HepG2 (cell line): ENCODE measurements at regions not wholly inside any gene's neighbourhood (a gene's known extent, or its start where the extent isn't known, plus 50 kb on each side); places are given as distances from the start of the nearest gene placed in this dataset.

Experiments used
- ATAC-seq: fragments of 200-7000 bp; cut with Tn5 transposase; 3 replicates; pipeline ENCODE4 v1.9.1; 2020; ENCODE audit warnings: mild to moderate bottlenecking, moderate library complexity
- BruUV-seq: library from RNA; stranded (reverse); fragments of 400-500 nt; replicated peaks from 2 replicates; lab custom pipeline; 2021; lab: Mats Ljungman, UMichigan
- CTCF ChIA-PET: fragments of 300-600 bp; formaldehyde crosslinking; extraction: SDS; loops from one replicate; lab custom pipeline; 2021; ENCODE audit warnings: low total read pairs, inconsistent platforms, low intra/inter-chr PET ratio; lab: Yijun Ruan, JAX
- POLR2A ChIA-PET: fragments of 350-600 bp; sonication (Branson Sonifier 250); formaldehyde crosslinking; loops from one replicate; lab custom pipeline; 2020; ENCODE audit warnings: antibody characterized with exemption, inconsistent platforms; lab: Yijun Ruan, JAX
- DNase-seq: peaks from one replicate; pipeline ENCODE4 v3.0.0-alpha.2; 2015; ENCODE audit warnings: low spot score
- FAIRE-seq: peaks from 3 replicates; lab custom pipeline; 2011; peaks lifted over from hg19 to GRCh38; lab: Jason Lieb, UNC
- H2AFZ ChIP-seq: one replicate; pipeline ENCODE4 v1.6.1; 2011; ENCODE audit warnings: low read length, inconsistent platforms
- H3K27ac ChIP-seq: fragments of 300-600 bp; 3 replicates; pipeline ENCODE4 v1.8.0; 2011; ENCODE audit warnings: mixed run types, mild to moderate bottlenecking, mixed read lengths, low read length, inconsistent platforms; ENCODE audit not compliant: insufficient read depth; ENCODE audit errors: extremely low read length
- H3K27me3 ChIP-seq, 2 experiments: fragments of 200-600 bp in 1 of 2; 2 replicates in 1 of 2; 3 replicates in 1 of 2; pipeline versions ENCODE4 v1.6.0 to v1.8.0; 2011; ENCODE audit warnings: low read length in 2 of 2, mild to moderate bottlenecking in 2 of 2, moderate library complexity in 2 of 2, inconsistent platforms in 1 of 2; ENCODE audit not compliant: insufficient read depth in 2 of 2, control insufficient read depth in 1 of 2
- H3K36me3 ChIP-seq, 2 experiments: fragments of 200-600 bp in 1 of 2; replicated peaks in 1 of 2; 2 replicates in 1 of 2; 3 replicates in 1 of 2; pipeline versions ENCODE4 v1.5.1 to v1.8.0; 2011; ENCODE audit warnings: low read length in 2 of 2, inconsistent platforms in 1 of 2; ENCODE audit not compliant: insufficient read depth in 2 of 2, control insufficient read depth in 1 of 2
- H3K4me1 ChIP-seq: 2 replicates; pipeline ENCODE4 v1.5.1; 2012; ENCODE audit warnings: low read length, inconsistent platforms; ENCODE audit not compliant: insufficient read depth
- H3K4me2 ChIP-seq: 2 replicates; pipeline ENCODE4 v1.6.0; 2011; ENCODE audit warnings: low read depth, low read length, inconsistent platforms
- H3K4me3 ChIP-seq, 3 experiments: fragments of 200-600 bp in 1 of 3; sonication (generic), shearing (Covaris generic) in 1 of 3; replicated peaks in 1 of 3; 2 replicates each; pipeline ENCODE4 v1.5.1; 2011 to 2016; ENCODE audit warnings: low read length in 3 of 3, inconsistent platforms in 2 of 3, low read depth in 2 of 3, mild to moderate bottlenecking in 2 of 3, control low read depth in 1 of 3, mixed read lengths in 1 of 3; ENCODE audit not compliant: insufficient read depth in 1 of 3
- H3K79me2 ChIP-seq: one replicate; pipeline ENCODE4 v1.6.1; 2011; ENCODE audit warnings: low read length, inconsistent platforms; ENCODE audit not compliant: insufficient read depth
- H3K9ac ChIP-seq: 2 replicates; pipeline ENCODE4 v1.6.0; 2011; ENCODE audit warnings: mild to moderate bottlenecking, low read depth, low read length, inconsistent platforms; ENCODE audit not compliant: insufficient read depth
- H3K9me3 ChIP-seq: 2 replicates; pipeline ENCODE4 v1.5.1; 2012; ENCODE audit warnings: mild to moderate bottlenecking, low read length
- H4K20me1 ChIP-seq: 2 replicates; pipeline ENCODE4 v1.6.0; 2011; ENCODE audit warnings: inconsistent platforms, mild to moderate bottlenecking, low read length, moderate library complexity; ENCODE audit not compliant: insufficient read depth
- ETV6 ChIP-seq: sonication (generic); formaldehyde crosslinking; conservative IDR thresholded peaks from 2 replicates; pipeline ENCODE4 v1.4.0; 2020; ENCODE audit warnings: missing genetic modification reagents
- MTF1 ChIP-seq: sonication (generic); formaldehyde crosslinking; IDR thresholded peaks from 2 replicates; pipeline ENCODE4 v1.5.0; 2020; ENCODE audit warnings: missing genetic modification reagents
- MZF1 ChIP-seq: sonication (generic); formaldehyde crosslinking; IDR thresholded peaks from 2 replicates; pipeline ENCODE4 v1.8.1; 2023; ENCODE audit warnings: mild to moderate bottlenecking, missing genetic modification reagents, borderline replicate concordance
- PATZ1 ChIP-seq: sonication (generic); formaldehyde crosslinking; IDR thresholded peaks from 2 replicates; pipeline ENCODE4 v1.4.0; 2020; ENCODE audit warnings: missing genetic modification reagents
- RCOR2 ChIP-seq: IDR thresholded peaks from 2 replicates; pipeline ENCODE4 v1.6.1; 2016; ENCODE audit warnings: missing biosample characterization, missing genetic modification reagents
- SOX13 ChIP-seq, 3 experiments: fragments of 450-650 bp in 1 of 3; sonication (generic) in 1 of 3; formaldehyde crosslinking in 1 of 3; IDR thresholded peaks in 2 of 3; conservative IDR thresholded peaks in 1 of 3; 2 replicates each; pipeline versions ENCODE4 v1.5.0 to v1.6.1; 2016 to 2020; ENCODE audit warnings: antibody characterized with exemption in 1 of 3, mild to moderate bottlenecking in 1 of 3, missing compliant biosample characterization in 1 of 3, missing genetic modification reagents in 1 of 3, moderate library complexity in 1 of 3
- ZNF12 ChIP-seq: sonication (generic); formaldehyde crosslinking; IDR thresholded peaks from 2 replicates; pipeline ENCODE4 v1.5.0; 2020; ENCODE audit warnings: missing genetic modification reagents
- ZNF337 ChIP-seq: sonication (generic); formaldehyde crosslinking; IDR thresholded peaks from 2 replicates; pipeline ENCODE4 v1.5.1; 2020; ENCODE audit warnings: missing genetic modification reagents, low read depth, mild to moderate bottlenecking, borderline replicate concordance
- ZNF451 ChIP-seq: sonication (generic); formaldehyde crosslinking; IDR thresholded peaks from 2 replicates; pipeline ENCODE4 v1.5.0; 2020; ENCODE audit warnings: mild to moderate bottlenecking, missing genetic modification reagents
- ZNF598 ChIP-seq: sonication (generic); formaldehyde crosslinking; IDR thresholded peaks from 2 replicates; pipeline ENCODE4 v1.5.1; 2020; ENCODE audit warnings: mild to moderate bottlenecking, missing genetic modification reagents, borderline replicate concordance
- ZNF766 ChIP-seq: sonication (generic); formaldehyde crosslinking; IDR thresholded peaks from 2 replicates; pipeline ENCODE4 v1.5.0; 2020; ENCODE audit warnings: missing genetic modification reagents, borderline replicate concordance
- ZNF777 ChIP-seq: sonication (generic); formaldehyde crosslinking; IDR thresholded peaks from 2 replicates; pipeline ENCODE4 v1.4.0; 2020; ENCODE audit warnings: missing genetic modification reagents
- ZNF780A ChIP-seq: sonication (generic); formaldehyde crosslinking; IDR thresholded peaks from 2 replicates; pipeline ENCODE4 v1.8.0; 2022; ENCODE audit warnings: mild to moderate bottlenecking, missing genetic modification reagents, moderate library complexity
- WGBS: methylation state at CpG from one replicate; pipeline ENCODE4 v1.1.6; 2017; ENCODE audit warnings: low lambda C conversion rate; 5-methylcytosine and 5-hydroxymethylcytosine counted together
- in situ Hi-C: cut with HindIII; loops from 2 replicates; pipeline ENCODE4 v1.10.0; 2017; ENCODE audit warnings: low pct_unique_long_range_greater_than_20kb; ENCODE audit not compliant: extremely low pct_ligation_motif_present
- intact Hi-C: fragments of 100-400 bp; cut with micrococcal nuclease; formaldehyde crosslinking; loops from one replicate; pipeline ENCODE4 v1.10.0; 2022; ENCODE audit not compliant: unreplicated experiment

- in situ Hi-C loops: no loop called here
- Histone ChIP-seq H4K20me1 (no peaks in the 10 kb centered on the region), H3K4me1 (no peaks in the 10 kb centered on the region), H3K27me3 (no peaks in the 10 kb centered on the region), H3K79me2 (no peaks in the 10 kb centered on the region), H3K4me2 (no peak overlapping the region), H3K36me3 (no peaks in the 10 kb centered on the region), H3K4me3 (no peak overlapping the region), H3K27ac (no peak overlapping the region), H3K9me3 (no peaks in the 10 kb centered on the region), H2AFZ (no peak overlapping the region), H3K9ac (no peak overlapping the region)
- TF ChIP-seq MTF1 (CRISPR knock-in tag): no peak
- no peak for TF ChIP-seq ETV6 (CRISPR knock-in tag)
- TF ChIP-seq ZNF337 (CRISPR knock-in tag): no peak
- no peak for TF ChIP-seq RCOR2 (CRISPR knock-in tag)
- CTCF ChIA-PET: no interaction called here
- no peak for FAIRE-seq
- DNase-seq: no peak
- BruUV-seq: no TSS peak
- ATAC-seq: no peak
- 84% methylated on average over 7 of the region's 8 CpGs for WGBS
- POLR2A ChIA-PET: no interaction called here
- intact Hi-C loops: no loop called here
These were observed 110.6 kb upstream of the PNPLA4 start for GRCh38 chrX:8037593-8038348.

GRCh38 chrX:8036914-8037313, 109.7 kb upstream of the PNPLA4 start:
- peak; percentile 40 for FAIRE-seq
- Histone ChIP-seq H3K9ac (no peak overlapping the region), H4K20me1 (no peaks in the 10 kb centered on the region), H3K27ac (no peak overlapping the region), H2AFZ (no peak overlapping the region), H3K4me2 (no peak overlapping the region), H3K27me3 (no peaks in the 10 kb centered on the region), H3K4me3 (no peak overlapping the region), H3K4me1 (no peaks in the 10 kb centered on the region), H3K36me3 (no peaks in the 10 kb centered on the region), H3K79me2 (no peaks in the 10 kb centered on the region), H3K9me3 (no peaks in the 10 kb centered on the region)
- intact Hi-C loops: no loop called here
- POLR2A ChIA-PET: no interaction called here
- no peak for DNase-seq
- no TSS peak for BruUV-seq
- in situ Hi-C loops: no loop called here
- no peak for ATAC-seq
- CTCF ChIA-PET: no interaction called here
- WGBS: 66% methylated on average over 4 of the region's 4 CpGs
- TF ChIP-seq ZNF777 (CRISPR knock-in tag) (no peak), ZNF780A (CRISPR knock-in tag) (no peak), SOX13 (IDR thresholded peaks at IDR 0.05) (no peak), SOX13 (CRISPR knock-in tag; conservative IDR thresholded peaks at IDR 0.05 in 1 of 2, IDR thresholded peaks at IDR 0.05 in 1 of 2) (no peak), MZF1 (CRISPR knock-in tag) (no peak), PATZ1 (CRISPR knock-in tag) (no peak), ZNF12 (CRISPR knock-in tag) (no peak), ZNF766 (CRISPR knock-in tag) (no peak), ZNF451 (CRISPR knock-in tag) (no peak), ZNF598 (CRISPR knock-in tag) (no peak)
